ENCODE measurements at regions not wholly inside any gene's neighbourhood (a gene's known extent, or its start where the extent isn't known, plus 50 kb on each side); places are given as distances from the start of the nearest gene placed in this dataset.

- ATAC-seq (ENCODE audit: low read depth) = no peak
- no peak for TF ChIP-seq CTCF (IDR thresholded peaks at IDR 0.05)
- Mint-ChIP-seq H3K27ac (no peak overlapping the region), H3K36me3 (ENCODE audit: low read depth) (no peaks in the 10 kb centered on the region), H3K4me3 (no peak overlapping the region), H3K9me3 (peaks cover 18% of the 10 kb centered on the region), H3K4me1 (no peaks in the 10 kb centered on the region), H3K27me3 (peaks cover 11% of the 10 kb centered on the region)
- no peak for DNase-seq
- CTCF ChIA-PET = no interaction called here
- intact Hi-C loops (cut with micrococcal nuclease) = no loop called here
- POLR2A ChIA-PET = no interaction called here
Measured at GRCh38 chr17:77716289-77716926, 242.1 kb upstream of the TNRC6C start.

- TF ChIP-seq CTCF (IDR thresholded peaks at IDR 0.05) = no peak
- ChIA-PET CTCF (no interaction called here), POLR2A (no interaction called here)
- Mint-ChIP-seq H3K9me3 (peaks cover 17% of the 10 kb centered on the region), H3K4me3 (no peak overlapping the region), H3K36me3 (ENCODE audit: low read depth) (no peaks in the 10 kb centered on the region), H3K27ac (no peak overlapping the region), H3K4me1 (no peaks in the 10 kb centered on the region), H3K27me3 (peaks cover 21% of the 10 kb centered on the region)
- DNase-seq = no peak
- intact Hi-C loops (cut with micrococcal nuclease) = no loop called here
- ATAC-seq (ENCODE audit: low read depth) = no peak
Measured at GRCh38 chr17:77717941-77718668, 240.4 kb upstream of the TNRC6C start.

GRCh38 chr17:77718669-77718961 lies 239.9 kb upstream of the TNRC6C start:
- intact Hi-C loops (cut with micrococcal nuclease) = no loop called here
- POLR2A ChIA-PET = no interaction called here
- no peak overlapping the region for H3K27ac Mint-ChIP-seq
- H3K27me3 Mint-ChIP-seq = peaks cover 21% of the 10 kb centered on the region
- no peaks in the 10 kb centered on the region for H3K36me3 Mint-ChIP-seq (ENCODE audit: low read depth)
- H3K9me3 Mint-ChIP-seq = peaks cover 14% of the 10 kb centered on the region
- no peak overlapping the region for H3K4me3 Mint-ChIP-seq
- no peak for TF ChIP-seq CTCF (IDR thresholded peaks at IDR 0.05)
- DNase-seq = no peak
- H3K4me1 Mint-ChIP-seq = no peaks in the 10 kb centered on the region
- no peak for ATAC-seq (ENCODE audit: low read depth)
- CTCF ChIA-PET = no interaction called here

GRCh38 chr17:77719806-77720205 lies 238.7 kb upstream of the TNRC6C start:
- Mint-ChIP-seq H3K4me3 (no peak overlapping the region), H3K4me1 (no peaks in the 10 kb centered on the region), H3K27ac (no peak overlapping the region), H3K36me3 (ENCODE audit: low read depth) (no peaks in the 10 kb centered on the region), H3K9me3 (peaks cover 8% of the 10 kb centered on the region), H3K27me3 (peaks cover 26% of the 10 kb centered on the region)
- ChIA-PET CTCF (no interaction called here), POLR2A (no interaction called here)
- TF ChIP-seq CTCF (IDR thresholded peaks at IDR 0.05) = no peak
- no peak for ATAC-seq (ENCODE audit: low read depth)
- DNase-seq = no peak
- intact Hi-C loops (cut with micrococcal nuclease) = no loop called here

GRCh38 chr17:77720946-77721845 lies 237.3 kb upstream of the TNRC6C start:
- no peak overlapping the region for H3K4me3 Mint-ChIP-seq
- no peaks in the 10 kb centered on the region for H3K4me1 Mint-ChIP-seq
- CTCF ChIA-PET = no interaction called here
- H3K27ac Mint-ChIP-seq = no peak overlapping the region
- H3K27me3 Mint-ChIP-seq = peaks cover 26% of the 10 kb centered on the region
- TF ChIP-seq CTCF (IDR thresholded peaks at IDR 0.05) = no peak
- H3K36me3 Mint-ChIP-seq (ENCODE audit: low read depth) = no peaks in the 10 kb centered on the region
- intact Hi-C loops (cut with micrococcal nuclease) = no loop called here
- ATAC-seq (ENCODE audit: low read depth) (no peak), DNase-seq (no peak)
- H3K9me3 Mint-ChIP-seq = peaks cover 5% of the 10 kb centered on the region
- POLR2A ChIA-PET = no interaction called here

Measured in activated B cell treated with CpG ODN at 0.5 μM for 24 hours (primary cell).